HG03064 (cell line): ENCODE measurements at regions not wholly inside any gene's neighbourhood (a gene's known extent, or its start where the extent isn't known, plus 50 kb on each side); places are given as distances from the start of the nearest gene placed in this dataset.

ENCODE experiments used
- ATAC-seq: cut with Tn5 transposase; IDR thresholded peaks from one replicate; pipeline ENCODE4 v1.9.1; 2021; ENCODE audit warnings: low read depth; ENCODE audit not compliant: unreplicated experiment

GRCh38 chr5:93186076-93186682, 394.8 kb downstream of the NR2F1-AS1 start:
- no peak for ATAC-seq

- ATAC-seq: no peak
Measured at GRCh38 chr5:93184041-93184440, 397.0 kb downstream of the NR2F1-AS1 start.

GRCh38 chr5:93179466-93179865, 401.6 kb downstream of the NR2F1-AS1 start:
- no peak for ATAC-seq

- ATAC-seq: no peak
Measured at GRCh38 chr5:93174930-93175329, 406.1 kb downstream of the NR2F1-AS1 start.

- no peak for ATAC-seq
Measured at GRCh38 chr5:93165559-93165958, 415.5 kb downstream of the NR2F1-AS1 start.

DNA sequence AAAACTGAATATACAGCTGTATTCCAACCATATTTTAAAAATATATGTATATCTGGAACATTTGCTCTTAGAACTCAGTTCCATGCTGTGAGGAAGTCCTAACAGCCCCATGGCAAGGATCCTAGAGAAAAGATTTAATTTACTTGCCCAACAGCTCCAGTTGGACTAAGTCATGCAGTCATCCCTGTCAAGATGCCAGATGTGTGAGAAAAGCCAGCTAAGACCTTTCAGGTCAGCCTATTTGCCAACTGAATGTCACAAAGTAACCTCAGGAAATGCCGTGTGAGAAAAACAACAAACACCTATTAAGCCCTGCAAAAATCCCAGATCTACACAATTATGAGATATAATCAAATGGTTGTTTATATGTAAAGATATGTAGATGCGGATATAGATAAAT, 416.3 kb downstream of the NR2F1-AS1 start:
- no peak for ATAC-seq

DNA sequence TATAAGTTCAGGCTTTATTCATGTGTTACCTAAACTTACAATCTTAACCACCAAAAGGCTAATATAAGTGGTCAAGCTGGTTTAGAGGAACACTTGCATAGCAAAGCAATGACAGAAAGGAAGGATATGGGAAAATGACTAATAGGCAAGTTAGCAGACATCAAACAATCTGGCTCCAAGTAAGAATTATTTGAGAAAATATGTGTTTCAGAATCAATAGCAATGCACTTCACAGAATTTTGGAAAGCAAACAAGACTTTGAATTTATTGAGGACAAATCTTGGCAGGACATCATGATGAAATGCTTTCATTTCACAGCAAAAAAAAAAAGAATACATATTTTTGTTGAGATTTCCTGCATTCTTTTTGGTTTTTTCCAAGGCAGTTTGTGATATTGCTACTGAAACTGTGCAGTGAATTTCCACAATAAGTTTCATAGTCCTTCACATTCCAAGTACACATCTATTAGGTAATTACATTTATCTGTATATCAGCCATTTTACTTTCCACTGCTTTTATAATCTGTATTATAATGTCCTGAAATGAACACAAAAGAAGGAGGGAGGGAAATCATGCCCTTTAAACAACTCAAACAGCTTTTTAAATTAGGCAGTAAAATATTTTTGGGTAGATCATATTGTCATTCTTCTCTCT, 417.9 kb downstream of the NR2F1-AS1 start:
- no peak for ATAC-seq

DNA sequence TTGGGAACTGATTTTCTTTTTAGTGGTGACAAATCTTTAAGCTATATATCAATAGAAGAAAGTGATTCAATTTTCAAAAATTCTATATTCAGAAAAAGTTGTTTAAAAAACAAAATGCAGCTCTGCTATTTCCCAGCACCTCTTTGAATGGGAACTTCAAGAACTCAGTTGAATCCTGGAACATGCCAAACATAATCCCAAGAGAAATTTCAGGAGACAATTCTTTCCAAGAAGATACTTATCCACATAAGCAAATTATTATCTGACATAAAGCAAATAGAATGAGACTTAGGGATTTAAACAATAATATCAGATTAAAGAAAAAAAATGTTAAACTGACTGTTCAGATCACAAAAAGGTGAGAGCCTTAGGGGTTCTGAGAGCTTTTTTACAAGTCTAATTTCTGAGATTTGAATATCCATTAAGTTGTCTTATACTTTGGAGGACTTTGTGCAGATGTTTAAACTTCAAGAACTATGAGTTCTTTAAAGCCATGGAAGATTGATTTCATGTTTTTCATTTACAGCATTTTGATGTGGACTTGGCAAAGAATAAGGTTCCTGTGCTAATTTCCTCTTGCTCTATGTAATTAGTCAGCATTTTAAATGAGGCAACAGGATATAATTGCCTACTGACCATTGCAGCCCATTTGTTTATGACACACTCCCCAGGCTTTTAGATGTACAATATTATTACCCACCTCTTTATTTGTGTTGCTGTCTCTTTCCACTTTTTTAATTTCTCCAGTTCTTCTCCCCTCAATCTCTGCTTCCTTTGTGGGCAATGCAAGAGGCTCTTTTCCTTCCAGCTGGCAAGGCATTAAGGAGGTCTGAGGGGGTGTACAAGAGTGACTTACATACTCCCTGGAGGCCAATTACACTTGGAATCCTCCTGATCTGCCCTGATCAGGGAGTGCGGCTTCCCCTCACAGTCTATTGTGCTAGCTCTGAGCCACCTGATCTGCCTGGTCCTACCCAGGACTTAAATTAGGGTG, 419.1 kb downstream of the NR2F1-AS1 start:
- no peak for ATAC-seq

GRCh38 chr5:93158841-93159240, 422.2 kb downstream of the NR2F1-AS1 start:
- ATAC-seq: no peak

DNA sequence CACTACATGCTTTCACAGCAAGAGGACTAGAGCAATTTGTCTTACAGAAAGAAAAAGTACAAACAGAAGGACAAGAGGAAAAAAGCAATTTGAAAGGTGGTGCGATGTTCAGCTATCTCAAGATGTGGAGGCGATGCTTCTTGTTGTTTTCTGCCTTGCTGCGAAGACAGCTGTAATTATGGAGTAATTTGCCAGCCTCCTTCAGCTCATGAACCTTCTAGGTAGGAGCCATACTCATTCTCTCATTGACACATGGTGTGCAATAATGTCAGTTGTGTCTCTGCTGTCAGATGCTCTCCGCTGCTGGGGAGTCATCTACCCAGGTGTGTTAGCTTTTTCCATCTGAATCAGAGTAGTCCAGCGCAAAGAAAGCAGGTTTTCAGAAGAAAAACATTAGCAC, 424.5 kb downstream of the NR2F1-AS1 start:
- ATAC-seq: no peak

- ATAC-seq: no peak
Measured at GRCh38 chr5:93154535-93154934, 426.5 kb downstream of the NR2F1-AS1 start.

DNA sequence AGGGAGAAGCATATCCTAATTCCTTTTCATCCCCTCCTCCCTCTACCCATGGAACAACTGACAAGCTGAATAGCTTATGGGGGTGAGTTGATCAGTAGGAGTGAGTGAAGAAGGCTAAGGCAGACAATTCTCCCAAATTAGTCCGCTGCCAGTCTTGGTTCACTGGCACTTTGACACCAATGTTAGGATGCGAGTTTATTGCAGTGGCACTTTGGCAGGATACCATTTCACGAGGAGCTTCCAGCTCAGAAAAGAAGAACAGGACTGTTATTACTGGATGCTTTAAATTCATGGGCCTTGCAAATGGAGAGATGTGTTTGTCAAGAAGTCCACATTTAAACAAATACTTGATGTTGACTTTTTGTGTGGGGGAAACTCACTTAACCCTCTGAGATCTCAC, 427.6 kb downstream of the NR2F1-AS1 start:
- ATAC-seq: no peak

DNA sequence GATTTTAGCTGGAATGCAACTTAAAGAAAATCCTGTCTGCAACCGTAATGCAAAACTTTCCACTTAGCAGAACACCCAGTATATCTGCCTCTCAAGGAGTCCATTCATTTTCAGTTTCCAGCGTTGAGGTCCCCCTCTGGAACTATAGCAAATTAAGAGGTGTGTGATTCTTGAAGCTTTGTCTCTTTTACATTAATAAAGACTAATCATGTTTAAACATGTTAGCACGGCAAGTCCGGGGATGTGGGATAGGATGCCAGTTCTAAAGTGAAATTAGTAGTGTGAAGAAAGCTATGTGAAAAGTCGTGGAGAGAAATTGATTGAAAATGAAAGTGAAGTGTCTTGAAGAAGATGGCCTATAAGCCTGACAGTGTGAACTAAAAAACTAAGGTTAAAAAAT, 429.1 kb downstream of the NR2F1-AS1 start:
- no peak for ATAC-seq

- no peak for ATAC-seq
Measured at GRCh38 chr5:93151121-93151520, 429.9 kb downstream of the NR2F1-AS1 start.

DNA sequence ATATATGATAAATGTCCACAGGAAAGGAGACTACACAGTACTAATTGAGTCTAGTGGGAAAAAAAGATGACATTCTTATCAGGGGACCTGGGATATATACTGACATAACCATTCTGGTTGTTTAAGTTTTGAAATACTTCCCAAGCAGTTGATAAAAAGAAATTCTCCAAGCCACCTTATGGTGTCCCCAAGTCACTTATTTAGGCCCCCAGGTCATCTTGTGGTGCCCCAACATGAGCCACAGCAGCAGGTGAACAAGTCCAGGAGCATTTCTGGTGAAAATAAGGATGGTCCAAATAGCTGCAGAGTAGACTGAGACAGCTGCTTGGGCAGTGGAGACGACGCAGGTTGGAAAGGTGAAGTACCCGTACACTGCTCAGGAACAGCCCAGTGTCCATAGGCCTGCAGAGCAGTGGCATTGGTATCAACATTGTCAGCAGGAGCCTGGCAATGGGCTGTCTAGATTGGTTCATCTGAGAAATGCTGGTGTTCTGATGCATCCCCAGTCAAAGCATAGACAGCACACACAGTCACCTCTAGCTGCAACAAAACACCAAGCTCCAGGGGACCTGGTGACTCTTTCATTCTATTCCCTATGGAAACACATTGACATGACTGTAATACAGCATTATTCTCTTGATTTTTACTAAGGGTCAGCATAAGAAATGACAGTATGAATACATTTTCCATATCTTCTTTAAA, 430.6 kb downstream of the NR2F1-AS1 start:
- no peak for ATAC-seq

GRCh38 chr5:93145767-93146166, 435.3 kb downstream of the NR2F1-AS1 start:
- no peak for ATAC-seq

GRCh38 chr5:93145019-93145418, 436.0 kb downstream of the NR2F1-AS1 start:
- ATAC-seq: no peak

DNA sequence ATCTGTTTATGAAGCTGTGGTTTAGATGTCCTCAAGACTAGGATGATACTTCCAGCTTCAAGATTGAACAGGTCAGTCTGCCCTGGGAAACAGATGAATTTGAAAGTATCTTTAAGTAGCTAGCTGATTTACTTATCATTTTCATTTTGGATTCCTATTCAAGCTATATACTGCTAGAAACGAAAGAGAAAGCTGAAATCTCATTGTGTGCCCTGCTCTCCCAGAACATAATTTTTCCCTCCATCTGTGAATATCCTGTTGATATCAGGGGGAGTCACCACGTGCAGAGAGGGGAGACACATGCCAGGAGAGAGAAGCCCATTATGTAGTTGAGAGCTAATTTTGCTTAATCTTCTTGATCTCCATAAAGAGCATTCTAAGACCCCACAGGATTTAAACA, 439.1 kb downstream of the NR2F1-AS1 start:
- ATAC-seq: no peak

DNA sequence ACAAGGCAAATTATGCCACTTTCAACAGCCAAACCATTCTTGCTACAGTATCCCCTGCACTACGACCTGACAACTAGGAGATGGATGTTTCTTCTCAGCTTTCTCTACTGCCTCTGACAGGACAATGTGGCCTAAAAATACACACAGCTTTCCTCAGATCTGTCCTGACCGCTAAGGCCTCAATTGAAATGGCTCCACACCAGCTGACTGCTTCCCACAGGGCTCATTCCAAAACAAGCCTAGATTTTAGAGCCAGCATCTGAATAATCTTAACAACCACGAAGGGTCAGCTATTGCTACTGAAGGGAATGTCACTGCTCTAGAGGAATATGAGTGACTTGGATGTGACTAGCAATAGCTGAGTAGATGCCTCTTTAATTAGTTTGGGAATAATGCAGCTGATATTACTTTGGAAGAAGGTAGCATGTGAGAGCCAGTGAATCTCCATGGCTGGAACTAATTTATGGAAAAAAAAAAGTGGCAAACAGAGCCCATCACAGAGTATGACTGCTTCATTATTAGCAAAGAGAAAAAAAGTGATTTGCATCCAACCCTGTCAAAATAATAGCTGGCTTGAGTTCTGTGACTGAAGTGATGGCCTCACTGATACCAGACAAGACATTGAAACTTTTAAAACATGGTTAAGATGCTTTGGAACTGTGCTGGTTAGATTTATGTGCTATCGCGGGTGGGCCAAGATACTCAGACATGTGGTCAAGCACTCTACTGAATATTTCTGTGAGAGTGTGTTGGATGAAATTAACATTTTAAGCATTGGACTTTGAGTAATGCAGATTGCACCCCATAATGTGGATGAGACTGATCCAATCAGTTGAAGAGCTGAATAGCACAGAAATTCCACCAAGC, 450.2 kb downstream of the NR2F1-AS1 start:
- ATAC-seq: no peak

GRCh38 chr5:93126634-93127033, 454.4 kb downstream of the NR2F1-AS1 start:
- no peak for ATAC-seq
